ENCODE measurements at regions not wholly inside any gene's neighbourhood (a gene's known extent, or its start where the extent isn't known, plus 50 kb on each side); places are given as distances from the start of the nearest gene placed in this dataset.

- DNase-seq, result no peak
These were observed 691.8 kb downstream of the TSN start for GRCh38 chr2:122447237-122447636.

GRCh38 chr2:122451040-122451439 lies 695.6 kb downstream of the TSN start:
- no peak for DNase-seq

- no peak for DNase-seq
These were observed 696.2 kb downstream of the TSN start for GRCh38 chr2:122451697-122452096.

GRCh38 chr2:122469147-122469546 lies 713.7 kb downstream of the TSN start:
- DNase-seq, result no peak

GRCh38 chr2:122471753-122472152 lies 716.3 kb downstream of the TSN start:
- DNase-seq, result peak; percentile 38

- DNase-seq, result no peak
These were observed 722.7 kb downstream of the TSN start for GRCh38 chr2:122478117-122478516.

GRCh38 chr2:122478771-122479170 lies 723.3 kb downstream of the TSN start:
- no peak for DNase-seq

GRCh38 chr2:122480501-122481243 lies 725.2 kb downstream of the TSN start:
- no peak for DNase-seq

GRCh38 chr2:122481244-122481622 lies 725.8 kb downstream of the TSN start:
- no peak for DNase-seq

GRCh38 chr2:122481717-122482116 lies 726.3 kb downstream of the TSN start:
- DNase-seq, result no peak

- DNase-seq, result no peak
These were observed 730.6 kb downstream of the TSN start for GRCh38 chr2:122486086-122486485.

GRCh38 chr2:122486705-122487415 lies 731.4 kb downstream of the TSN start:
- peak; percentile 30 for DNase-seq

GRCh38 chr2:122491011-122491410 lies 735.6 kb downstream of the TSN start:
- DNase-seq, result no peak

- no peak for DNase-seq
These were observed 745.1 kb downstream of the TSN start for GRCh38 chr2:122500316-122501105.

GRCh38 chr2:122506620-122507019 lies 751.2 kb downstream of the TSN start:
- DNase-seq, result no peak

- no peak for DNase-seq
These were observed 751.8 kb downstream of the TSN start for GRCh38 chr2:122507261-122507660.

- no peak for DNase-seq
These were observed 756.6 kb downstream of the TSN start for GRCh38 chr2:122512091-122512490.

- DNase-seq, result no peak
These were observed 759.1 kb downstream of the TSN start for GRCh38 chr2:122514451-122514996.

GRCh38 chr2:122515731-122516290 lies 760.4 kb downstream of the TSN start:
- no peak for DNase-seq

GRCh38 chr2:122516775-122517174 lies 761.3 kb downstream of the TSN start:
- DNase-seq, result no peak

GRCh38 chr2:122519366-122519765 lies 763.9 kb downstream of the TSN start:
- DNase-seq, result no peak

- DNase-seq, result no peak
These were observed 764.6 kb downstream of the TSN start for GRCh38 chr2:122519821-122520611.
